ENCODE measurements at regions not wholly inside any gene's neighbourhood (a gene's known extent, or its start where the extent isn't known, plus 50 kb on each side); places are given as distances from the start of the nearest gene placed in this dataset.
"Not testable (repeated sequence)": the region's sequence is repeated elsewhere in the genome, so short reads cannot be mapped to it uniquely, and the experiment has no call there.

DNA sequence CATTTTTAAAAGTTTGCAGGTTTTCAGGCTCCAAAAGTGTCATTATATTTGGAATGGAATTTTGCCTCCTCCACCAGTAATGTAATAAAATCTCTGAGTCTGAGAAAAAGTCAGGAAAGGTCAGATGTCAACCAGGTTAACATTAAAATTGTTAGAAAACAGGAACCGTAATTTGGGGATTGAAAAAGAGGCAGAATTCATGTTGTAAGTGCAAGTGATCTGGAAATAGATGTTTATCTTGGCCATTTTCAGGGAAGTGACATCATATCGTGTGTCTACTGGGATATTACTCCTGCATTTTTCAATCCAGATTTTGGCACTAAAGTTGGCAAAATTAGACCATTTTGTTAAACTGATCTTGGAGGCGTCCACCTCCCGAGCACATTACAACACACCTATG lies 428.5 kb upstream of the MGMT start:
- DNase-seq = no peak

DNA sequence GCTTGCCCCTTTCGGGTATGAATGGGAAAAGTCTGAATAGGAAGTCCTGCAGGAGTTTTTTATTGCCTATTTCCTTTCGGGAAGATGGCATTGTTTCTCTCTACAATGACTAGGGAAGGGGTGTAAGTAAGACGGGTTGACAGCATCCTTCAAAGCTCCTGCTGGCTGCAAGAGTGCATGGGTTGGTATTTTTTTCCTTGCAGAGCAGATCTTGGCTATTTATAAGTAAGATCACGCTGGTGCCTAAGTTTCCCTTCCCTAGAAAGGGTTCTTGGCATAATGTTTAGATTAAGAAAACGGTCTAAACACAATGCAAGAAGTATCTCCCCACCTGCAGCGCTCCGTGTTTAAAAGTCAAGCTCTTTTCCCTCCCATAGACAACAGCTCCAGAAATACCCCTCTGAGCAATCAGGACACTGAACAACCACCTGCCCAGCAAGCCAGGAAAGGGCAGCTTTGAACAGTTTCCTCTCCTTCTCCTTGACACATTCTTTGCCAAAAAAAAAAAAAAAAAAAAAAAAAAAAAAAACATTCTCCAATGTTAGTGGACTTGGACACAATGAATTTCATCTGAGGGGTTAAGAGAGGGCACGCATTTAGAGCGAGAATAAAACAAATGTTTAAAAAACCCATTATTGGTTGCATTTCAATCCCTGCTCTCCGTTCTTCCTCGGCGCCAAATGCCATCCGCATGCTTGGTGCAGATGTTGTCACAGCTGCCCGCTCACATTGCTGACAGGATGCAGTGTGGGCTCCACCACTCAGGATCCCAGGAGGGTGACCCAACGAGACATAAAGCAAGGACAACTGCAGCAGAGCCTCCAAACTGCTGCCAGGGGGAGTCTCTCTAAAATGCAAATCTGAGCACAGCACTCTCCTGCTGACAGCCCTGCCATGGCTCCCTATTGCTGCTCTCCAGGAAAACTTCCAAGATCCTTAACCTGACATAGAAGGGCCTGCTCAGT lies 427.4 kb upstream of the MGMT start:
- DNase-seq = no peak

DNA sequence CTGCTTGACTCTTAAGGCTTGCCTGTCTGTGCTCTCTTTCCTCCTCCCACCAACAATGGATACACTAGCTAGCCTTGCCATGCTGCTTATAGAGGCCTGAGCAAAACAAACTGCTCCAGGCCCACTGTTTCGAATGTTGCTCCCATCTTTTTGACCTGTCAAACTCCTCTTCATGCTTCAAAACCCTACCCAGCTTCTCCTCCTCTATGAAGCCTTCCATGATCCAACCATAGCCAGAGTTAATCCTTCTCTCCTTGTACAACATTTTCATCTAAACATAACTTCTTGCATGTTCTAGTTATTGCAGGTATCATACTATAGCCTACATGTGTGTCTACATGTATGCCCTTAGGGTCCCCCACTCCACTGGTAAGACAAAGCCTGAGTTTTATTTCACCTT lies 426.7 kb upstream of the MGMT start:
- DNase-seq = no peak

DNA sequence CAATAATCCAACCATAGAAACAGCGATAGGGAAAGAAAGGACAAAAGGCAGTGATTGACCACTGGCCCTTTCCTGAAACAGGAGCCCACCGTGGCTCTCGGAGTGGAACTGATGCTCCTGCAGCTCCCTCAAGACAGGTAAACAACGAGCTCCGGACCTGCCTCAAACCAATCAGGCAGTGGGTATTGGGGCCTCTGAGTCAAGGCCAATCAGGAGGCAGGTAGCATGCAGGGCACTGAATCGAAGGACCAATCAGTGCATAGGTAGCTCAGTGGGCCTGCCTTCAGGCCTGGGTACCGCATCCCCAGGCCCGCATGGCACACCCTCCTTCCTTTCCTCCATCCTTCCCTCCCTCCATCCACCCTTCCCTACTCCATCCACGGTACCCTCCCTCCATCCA lies 425.1 kb upstream of the MGMT start:
- DNase-seq = no peak

DNA sequence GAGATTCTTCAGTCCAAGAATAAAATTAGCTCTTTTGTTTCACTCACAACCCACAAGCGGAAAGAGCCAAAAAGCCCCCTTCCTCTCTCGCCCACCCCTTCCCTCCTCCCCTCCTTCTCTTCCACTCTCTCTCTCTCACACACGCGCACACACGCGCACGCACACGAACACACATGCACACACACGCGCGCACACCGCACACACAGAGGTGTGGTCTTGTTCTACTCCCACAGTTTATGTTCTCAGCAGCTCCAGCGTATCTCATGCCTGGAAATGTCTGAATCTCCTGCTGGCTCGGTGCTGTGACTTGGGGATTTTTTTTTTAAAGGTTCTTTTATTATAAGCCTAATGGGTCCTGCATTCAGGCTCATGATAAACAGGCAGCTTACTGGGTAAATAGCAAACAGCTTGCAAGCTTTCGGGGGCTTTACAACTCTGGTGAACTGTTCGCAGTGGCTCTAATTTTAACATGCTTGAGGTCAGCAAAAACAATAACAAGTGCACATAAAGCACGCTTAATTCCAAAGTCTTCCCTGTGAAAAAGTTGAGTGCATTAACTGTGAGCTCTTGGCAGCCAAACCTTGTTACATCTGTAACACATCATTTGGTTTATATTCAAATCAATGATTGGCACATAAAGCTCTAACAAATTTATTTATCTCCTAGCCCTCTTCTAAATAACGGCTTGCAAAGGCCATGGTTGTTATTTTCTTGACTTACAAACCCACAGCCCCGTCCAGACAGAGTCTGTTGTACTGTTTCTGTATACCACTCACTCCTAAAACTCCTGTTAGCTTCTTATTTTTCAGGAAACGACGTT lies 424.1 kb upstream of the MGMT start:
- DNase-seq = no peak

DNA sequence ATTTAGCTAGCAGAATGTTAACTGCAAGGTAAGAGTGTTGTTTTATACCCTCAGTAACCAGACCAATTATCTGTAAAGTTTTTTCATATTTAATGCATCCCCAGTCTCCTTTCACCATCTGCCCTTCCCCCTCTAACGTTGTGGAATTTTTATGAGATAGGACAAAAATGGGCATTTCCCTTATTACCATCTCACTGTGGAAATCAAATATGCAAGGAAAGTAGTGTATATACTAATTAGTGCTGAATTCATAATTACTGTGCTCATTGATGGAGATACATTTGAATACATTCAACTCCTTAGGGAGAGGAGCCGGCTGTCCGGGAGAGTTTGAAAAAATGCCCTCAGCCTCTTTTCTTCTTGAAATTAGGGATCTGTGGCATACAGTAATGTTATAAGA lies 423.4 kb upstream of the MGMT start:
- no peak for DNase-seq

DNA sequence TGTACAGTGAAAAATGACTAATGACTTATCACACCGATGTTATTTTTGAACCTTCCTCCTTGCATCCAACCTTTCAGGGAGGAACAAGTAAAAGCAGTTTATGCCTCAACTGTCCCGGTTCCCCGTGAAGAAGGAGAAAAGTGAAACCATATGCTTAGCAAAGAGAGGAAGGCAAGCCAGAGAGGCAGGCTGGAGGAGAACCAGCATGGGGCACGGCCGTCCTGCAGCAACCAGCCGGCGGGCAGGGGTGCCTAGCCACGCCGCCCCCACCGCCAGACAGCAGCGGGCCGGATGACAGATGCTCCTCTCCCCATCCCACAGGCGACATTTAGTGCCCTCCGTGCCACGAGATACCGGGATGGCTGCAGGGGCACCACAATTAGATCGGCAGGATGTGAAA lies 421.4 kb upstream of the MGMT start:
- no peak for DNase-seq

DNA sequence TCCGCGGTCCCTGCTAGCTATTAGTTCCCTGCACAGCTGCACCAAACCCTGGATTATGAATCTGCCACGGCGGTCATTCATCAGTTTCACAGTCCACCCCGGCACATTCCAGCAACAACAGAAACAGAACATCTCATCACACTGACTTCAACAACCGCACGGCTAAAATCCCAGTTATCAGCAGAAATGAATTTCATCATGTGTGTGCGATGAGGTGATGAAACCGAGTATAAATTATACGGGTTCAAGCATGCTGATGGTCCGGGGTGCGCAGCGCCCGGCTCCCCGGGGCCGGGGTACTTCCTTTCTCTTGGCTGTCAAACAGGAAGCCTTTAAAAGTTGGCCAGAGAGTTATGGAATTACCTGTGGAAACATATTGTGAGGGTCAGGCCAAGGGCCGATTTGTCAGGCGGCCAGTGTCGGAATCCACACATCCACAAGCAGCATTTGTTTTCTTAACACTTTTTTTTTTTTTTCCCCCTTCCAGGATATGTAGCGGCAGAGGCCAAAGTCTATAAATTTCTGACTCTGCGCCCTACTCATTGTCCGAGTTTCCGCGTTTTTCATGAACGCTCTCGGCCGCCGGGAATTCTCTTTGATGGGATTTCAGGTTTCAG lies 420.9 kb upstream of the MGMT start:
- DNase-seq = no peak

DNA sequence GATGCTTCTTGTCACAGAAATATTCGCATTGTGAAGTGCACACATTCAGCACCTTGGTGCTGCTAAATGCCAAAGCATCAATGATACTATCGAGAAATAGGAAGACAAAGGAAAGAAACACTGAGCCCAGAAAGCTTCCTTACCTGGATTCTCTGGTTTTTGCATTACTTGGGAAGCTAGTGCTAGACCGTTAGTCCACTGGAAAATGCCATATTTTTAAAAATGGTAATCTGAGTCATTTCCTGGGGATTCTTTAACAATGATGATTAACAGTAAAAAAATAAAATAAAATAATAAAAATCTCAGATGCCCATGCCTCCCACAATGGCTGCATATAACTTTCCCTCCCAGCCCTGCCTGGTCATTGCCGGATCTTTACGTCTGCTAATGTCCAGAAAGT lies 420.1 kb upstream of the MGMT start:
- no peak for DNase-seq

DNA sequence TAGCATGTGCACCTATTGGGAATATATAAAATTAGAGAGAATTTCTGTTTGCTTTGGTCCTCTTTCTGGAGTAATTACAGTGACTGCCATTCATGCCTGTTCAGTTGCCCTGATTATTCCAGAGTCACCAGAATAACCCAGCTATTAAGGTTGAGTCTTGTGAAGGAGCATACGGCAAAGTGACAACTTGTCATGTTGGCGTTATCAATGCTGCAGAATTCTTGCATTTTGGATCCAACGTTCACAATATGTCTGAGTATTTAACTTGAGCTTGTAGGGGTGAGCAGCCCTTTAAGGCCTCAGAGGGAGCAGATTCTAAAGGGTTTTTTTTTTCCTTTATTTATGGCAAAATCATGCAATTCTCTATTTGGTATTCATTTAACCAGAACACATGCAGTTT lies 419.4 kb upstream of the MGMT start:
- no peak for DNase-seq

DNA sequence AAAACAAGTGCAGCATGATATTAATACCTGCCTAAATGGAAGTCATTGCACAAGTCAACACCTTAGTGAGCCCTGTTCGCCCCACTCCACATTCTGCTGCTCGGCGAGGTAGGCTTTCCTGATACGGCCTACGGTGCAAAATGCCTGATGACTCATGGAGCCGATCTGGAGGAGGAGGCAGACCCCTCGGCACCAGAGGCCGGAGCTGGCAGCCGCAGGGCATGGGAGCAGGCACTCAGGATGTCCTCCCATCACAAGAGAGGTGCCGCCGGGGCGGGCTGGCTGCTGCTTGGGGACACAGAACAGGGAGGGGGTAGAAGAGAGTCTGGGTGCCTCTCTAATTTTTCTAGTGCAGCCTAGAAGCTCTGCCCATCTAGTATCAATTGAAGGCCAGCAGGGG lies 418.5 kb upstream of the MGMT start:
- no peak for DNase-seq

DNA sequence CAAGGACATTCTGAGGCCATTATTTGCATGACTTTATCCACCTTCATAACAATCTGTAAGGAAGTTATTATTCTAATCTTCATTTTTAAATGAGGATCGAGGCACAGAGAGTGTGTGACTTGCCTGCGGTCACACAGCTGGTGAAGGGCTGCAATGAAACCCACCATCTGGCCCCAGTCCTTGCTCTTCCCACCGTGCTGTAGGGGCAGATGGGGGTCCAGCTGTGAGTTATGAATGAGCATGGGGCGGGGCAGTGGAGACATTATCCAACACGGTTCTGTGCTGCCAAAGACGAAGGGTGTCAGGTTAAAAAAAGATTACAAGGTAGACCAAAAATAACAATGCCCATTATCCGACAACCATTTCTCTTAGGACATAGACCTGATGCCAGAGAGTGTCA lies 417.5 kb upstream of the MGMT start:
- no peak for DNase-seq

DNA sequence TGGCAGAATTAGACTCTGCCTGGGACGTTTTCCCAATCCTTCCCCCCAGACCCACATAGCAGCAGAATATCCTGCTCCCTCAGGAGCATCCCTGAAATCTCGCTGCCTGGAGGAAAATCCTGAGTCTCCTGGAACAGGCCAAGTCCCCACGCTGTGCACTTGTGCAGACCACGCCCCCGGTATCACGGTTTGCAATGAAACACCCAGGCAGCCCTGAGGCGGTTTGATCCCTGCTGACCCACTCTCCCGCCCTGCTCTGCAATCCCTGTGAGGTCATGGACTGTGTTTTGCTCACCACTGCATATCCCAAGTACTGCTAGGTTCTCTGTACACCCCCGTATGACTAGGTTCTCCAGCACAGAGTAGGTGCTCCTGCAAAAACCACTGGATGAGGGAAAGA lies 411.8 kb upstream of the MGMT start:
- DNase-seq = no peak

DNA sequence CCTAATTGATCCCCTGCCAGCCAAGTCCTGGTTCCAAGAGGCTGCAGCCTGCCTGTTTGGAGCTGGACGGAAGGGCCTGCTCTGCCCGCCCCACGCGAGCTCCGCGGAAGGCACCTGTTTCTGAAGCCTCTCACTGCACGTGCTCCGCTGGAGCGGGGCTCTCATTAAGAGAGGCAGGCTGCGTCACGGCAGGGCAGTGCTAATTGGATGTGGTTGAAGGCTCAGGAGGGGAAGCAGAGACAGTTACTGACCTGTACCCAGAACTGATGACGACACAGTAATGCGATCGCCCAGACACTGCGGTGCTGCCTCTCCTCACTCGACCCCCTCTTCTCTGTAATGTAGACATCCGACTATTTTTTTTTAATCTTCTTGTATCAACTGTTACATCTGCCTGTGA lies 411.1 kb upstream of the MGMT start:
- no peak for DNase-seq

DNA sequence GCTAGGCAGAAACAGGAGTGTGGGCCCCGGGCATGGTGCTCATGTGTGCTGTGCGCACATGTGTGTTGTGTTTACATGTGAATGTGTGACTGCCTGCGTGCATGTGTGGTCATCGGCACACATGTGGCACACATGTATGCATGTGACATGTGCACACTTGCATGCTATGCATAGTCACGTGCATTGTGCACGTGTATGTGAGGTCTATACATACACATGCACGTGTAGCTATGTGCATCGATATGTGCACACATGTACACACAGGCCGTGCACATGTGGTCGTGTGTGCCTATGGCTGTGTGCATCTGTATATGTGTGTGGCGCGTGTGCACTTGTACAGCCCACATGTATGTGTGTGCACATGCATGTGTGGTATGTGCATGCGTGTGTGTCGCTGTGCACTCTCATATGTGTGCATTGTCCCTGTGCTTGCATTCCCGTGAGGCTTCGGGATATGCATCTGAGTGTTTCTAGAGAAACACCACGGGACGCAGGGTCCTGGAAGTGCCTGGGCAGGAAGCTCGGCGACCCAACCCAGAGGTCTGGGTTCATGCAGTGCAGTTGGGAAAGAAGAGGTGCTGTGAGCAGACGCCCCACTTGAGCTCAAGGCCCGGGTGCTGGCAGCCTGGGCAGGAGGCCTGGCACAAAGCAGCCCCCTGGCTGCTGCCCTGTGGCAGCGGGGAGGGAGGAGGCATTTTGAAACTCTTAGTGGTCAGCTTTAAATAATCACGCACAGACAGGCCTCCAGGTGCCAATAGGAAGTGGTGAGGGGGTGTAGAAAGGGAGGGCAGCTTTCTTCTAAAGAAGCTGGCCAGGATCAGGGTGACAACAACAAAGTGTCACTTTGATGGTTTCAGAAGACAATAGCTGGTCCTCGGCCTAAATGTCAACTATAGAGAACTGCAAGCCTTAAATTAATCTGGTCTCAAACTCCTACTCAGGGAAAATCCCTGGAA lies 410.0 kb upstream of the MGMT start:
- no peak for DNase-seq

DNA sequence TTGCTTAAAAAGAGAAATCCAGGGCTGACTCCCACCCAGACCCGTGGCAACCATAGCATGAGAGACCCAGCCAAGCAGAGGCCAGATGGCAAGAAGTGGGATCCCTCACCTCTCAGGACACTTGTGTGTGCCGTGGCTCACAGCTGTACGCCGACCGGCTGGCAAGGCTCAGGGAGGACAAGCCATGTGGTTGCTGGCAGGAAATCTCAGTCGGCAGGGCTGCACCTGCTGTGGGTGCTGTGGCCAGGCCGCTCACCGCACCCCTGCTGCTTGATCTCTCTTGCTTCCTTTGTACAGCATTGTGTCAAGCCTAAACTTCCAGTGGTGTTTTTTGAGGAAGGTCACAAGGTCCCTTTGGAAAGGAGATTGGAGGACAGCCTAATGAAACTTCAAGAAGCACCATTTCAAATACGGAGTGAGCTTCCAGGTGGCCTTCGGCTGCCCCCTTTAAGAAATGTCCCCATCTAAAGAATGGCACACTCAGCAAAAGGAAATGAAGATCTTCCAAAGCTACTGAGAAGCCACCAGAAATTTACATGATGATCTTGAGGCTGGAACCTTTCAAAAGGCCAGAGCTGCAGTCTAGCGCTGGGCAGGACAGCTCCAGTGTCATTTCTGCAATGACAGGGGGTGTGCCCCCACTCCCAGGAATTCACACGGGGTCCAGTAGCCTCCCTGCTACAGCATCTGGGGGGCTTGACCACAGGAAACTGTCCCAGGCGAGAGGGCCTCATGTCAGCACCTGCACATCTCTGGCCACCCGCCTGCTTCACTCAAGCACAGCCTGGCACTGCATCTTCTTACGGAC lies 409.0 kb upstream of the MGMT start:
- DNase-seq = no peak

DNA sequence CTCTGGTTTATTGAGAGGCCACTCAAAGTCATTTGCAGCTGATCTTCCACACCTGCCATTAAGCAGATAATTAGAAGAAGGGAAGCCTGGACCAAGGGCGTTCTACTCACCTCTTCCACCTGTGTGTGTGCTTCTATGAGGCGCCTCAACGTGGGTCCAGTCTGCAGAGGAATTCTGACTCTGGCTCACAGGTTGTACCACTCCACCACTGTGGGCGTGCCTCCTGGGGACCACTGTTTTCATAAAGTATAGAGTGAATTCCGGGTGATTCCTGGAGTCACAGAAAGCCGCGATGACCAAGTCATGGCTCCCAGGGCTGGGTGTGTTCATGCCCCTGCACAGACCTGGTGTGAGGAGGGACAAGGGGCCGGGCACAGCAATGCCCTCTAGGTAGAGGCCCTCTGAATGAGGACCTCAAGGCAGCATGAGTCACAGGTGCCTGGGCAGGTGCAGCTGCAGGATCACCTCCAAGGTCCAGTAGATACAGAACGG lies 408.3 kb upstream of the MGMT start:
- no peak for DNase-seq

DNA sequence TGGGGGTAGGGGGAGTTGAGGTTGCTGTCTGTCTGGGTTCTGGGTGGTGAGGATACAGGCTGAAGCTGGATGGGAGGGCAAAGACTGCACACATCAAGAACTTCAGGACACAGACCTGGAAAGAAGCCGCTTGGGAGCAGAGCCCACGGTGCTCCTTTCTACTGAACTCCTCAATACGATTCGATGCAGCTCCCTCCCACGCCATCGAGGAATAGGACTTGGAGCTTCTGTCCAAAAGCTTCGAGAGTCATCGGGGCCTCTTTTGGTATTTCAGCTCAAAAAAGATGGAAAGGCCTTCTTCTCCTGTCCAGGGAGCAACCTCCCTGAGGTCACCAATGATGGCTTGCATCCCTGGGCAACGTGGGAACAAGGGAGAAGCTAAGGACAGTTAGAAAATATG lies 407.1 kb upstream of the MGMT start:
- no peak for DNase-seq

DNA sequence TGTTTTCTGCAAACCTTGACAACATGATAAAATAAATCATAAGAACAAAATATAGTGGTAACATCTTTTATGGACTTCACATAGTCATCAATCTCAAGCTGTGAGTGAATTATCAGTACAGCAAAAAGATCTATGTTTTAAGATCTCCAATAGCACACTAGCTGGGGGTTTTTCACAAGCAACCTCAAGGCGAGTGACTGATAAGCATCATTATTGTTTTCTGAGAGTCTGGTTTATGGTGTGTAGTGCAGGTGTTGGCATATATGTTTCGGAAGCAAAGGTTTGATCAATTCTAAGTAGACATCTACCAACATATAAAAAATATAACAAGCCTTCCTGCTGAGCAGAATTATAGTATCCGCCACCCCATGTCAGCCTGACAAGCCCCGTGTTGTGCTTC lies 403.8 kb upstream of the MGMT start:
- DNase-seq = no peak

DNA sequence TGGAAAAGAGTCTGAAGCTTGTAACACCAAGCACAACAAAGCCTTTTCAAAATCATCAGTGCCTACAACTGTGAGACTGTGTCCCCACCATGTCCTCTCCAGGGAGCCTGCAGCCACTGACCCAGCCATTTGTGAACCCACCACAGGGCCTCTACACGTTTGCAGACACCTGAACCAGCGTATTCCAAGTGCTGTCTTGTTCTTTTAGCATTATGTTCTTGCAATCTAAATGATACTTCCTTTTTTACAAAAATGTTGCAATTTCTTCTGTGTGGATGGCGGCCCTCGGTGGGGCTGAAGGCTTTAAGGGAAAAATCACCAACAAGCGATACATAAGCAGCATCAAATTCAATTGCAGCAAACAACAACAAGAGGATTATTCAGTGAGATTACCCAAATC lies 403.2 kb upstream of the MGMT start:
- no peak for DNase-seq

DNA sequence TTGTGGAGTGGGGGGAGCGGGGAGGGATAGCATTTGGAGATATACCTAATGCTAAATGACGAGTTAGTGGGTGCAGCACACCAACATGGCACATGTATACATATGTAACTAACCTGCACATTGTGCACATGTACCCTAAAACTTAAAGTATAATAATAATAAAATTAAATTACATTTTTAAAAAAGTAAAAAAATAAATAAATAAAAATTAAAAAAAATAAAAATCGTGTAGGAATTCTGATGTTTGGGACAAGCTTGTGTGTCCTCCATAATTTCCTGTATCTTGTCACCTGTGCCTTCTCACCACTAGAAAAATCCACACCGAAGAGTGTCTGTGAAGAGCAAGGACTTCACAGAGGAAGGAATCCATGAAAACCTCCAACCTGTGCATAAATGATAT lies 400.5 kb upstream of the MGMT start:
- not testable (repeated sequence) for DNase-seq

DNA sequence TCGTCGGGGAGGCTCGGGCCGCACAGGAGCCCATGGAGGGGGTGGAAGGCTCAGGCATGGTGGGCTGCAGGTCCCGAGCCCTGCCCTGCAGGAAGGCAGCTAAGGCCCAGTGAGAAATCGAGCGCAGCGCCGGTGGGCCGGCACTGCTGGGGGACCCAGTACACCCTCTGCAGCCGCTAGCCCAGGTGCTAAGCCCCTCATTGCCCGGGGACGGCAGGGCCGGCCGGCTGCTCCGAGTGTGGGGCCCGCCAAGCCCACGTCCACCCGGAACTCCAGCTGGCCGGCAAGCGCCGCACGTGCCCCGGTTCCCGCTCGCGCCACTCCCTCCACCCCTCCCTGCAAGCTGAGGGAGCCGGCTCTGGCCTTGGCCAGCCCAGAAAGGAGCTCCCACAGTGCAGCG lies 395.6 kb upstream of the MGMT start:
- not testable (repeated sequence) for DNase-seq
